OCI-LY1 (cell line): ENCODE measurements at regions not wholly inside any gene's neighbourhood (a gene's known extent, or its start where the extent isn't known, plus 50 kb on each side); places are given as distances from the start of the nearest gene placed in this dataset.
A peak's percentile ranks its signal among the peaks of the same experiment; 100 is the strongest.

Experiments
- H2AFZ ChIP-seq: fragments of 200-600 bp; sonication (generic), shearing (Covaris generic); 2 replicates; pipeline ENCODE4 v1.6.0; 2014; ENCODE audit warnings: antibody characterized with exemption, mild to moderate bottlenecking, low read length
- H3F3A ChIP-seq: fragments of 200-600 bp; sonication (generic), shearing (Covaris generic); 2 replicates; pipeline ENCODE4 v1.6.0; 2014; ENCODE audit warnings: mild to moderate bottlenecking, antibody characterized with exemption, low read length, moderate library complexity; ENCODE audit not compliant: insufficient read depth
- H3K27ac ChIP-seq: fragments of 200-600 bp; sonication (generic); 2 replicates; pipeline ENCODE4 v1.5.1; 2014; ENCODE audit warnings: low read length, mixed run types, mild to moderate bottlenecking, low read depth; ENCODE audit not compliant: poor library complexity, severe bottlenecking
- H3K27me3 ChIP-seq: fragments of 200-600 bp; sonication (generic); 2 replicates; pipeline ENCODE4 v1.6.0; 2014; ENCODE audit warnings: antibody characterized with exemption, mild to moderate bottlenecking, low read length, moderate library complexity; ENCODE audit not compliant: insufficient read depth
- H3K36me3 ChIP-seq: fragments of 200-600 bp; sonication (generic); 2 replicates; pipeline ENCODE4 v1.6.1; 2014; ENCODE audit warnings: mild to moderate bottlenecking, antibody characterized with exemption, low read length, moderate library complexity, mixed read lengths; ENCODE audit not compliant: insufficient read depth
- H3K4me1 ChIP-seq: fragments of 200-600 bp; sonication (generic); 2 replicates; pipeline ENCODE4 v1.5.1; 2014; ENCODE audit warnings: mild to moderate bottlenecking, low read length, moderate library complexity; ENCODE audit not compliant: insufficient read depth, severe bottlenecking
- H3K4me2 ChIP-seq: fragments of 200-600 bp; sonication (generic), shearing (Covaris generic); 2 replicates; pipeline ENCODE4 v1.6.1; 2014; ENCODE audit warnings: low read length
- H3K4me3 ChIP-seq: fragments of 200-600 bp; sonication (generic); 2 replicates; pipeline ENCODE4 v1.5.1; 2014; ENCODE audit warnings: low read length, low read depth, mild to moderate bottlenecking, mixed read lengths; ENCODE audit not compliant: poor library complexity, severe bottlenecking
- H3K79me2 ChIP-seq: fragments of 200-600 bp; shearing (Covaris generic); 2 replicates; pipeline ENCODE4 v1.6.1; 2016; ENCODE audit warnings: mixed run types, low read length, mixed read lengths; ENCODE audit not compliant: insufficient read depth
- H3K9ac ChIP-seq: fragments of 200-600 bp; sonication (generic), shearing (Covaris generic); 2 replicates; pipeline ENCODE4 v1.6.1; 2014; ENCODE audit warnings: mild to moderate bottlenecking, low read length, mixed read lengths
- H3K9me2 ChIP-seq: fragments of 200-600 bp; sonication (generic), shearing (Covaris generic); 2 replicates; pipeline ENCODE4 v1.6.1; 2014; ENCODE audit warnings: low read depth, mild to moderate bottlenecking, low read length, mixed read lengths
- H3K9me3 ChIP-seq: fragments of 200-600 bp; shearing (Covaris generic); 2 replicates; pipeline ENCODE4 v1.6.1; 2014; ENCODE audit warnings: low read length, mixed read lengths
- H4K20me1 ChIP-seq: fragments of 200-600 bp; sonication (generic), shearing (Covaris generic); 2 replicates; pipeline ENCODE4 v1.6.0; 2016; ENCODE audit warnings: mild to moderate bottlenecking, low read length; ENCODE audit not compliant: insufficient read depth
- EZH2 ChIP-seq: fragments of 200-600 bp; sonication (generic), shearing (Covaris generic); IDR thresholded peaks from 2 replicates; pipeline ENCODE4 v1.8.0; 2017; ENCODE audit warnings: borderline replicate concordance, mixed run types, mild to moderate bottlenecking, antibody characterized with exemption, low read length, moderate library complexity, mixed read lengths
- TF ChIP-seq, protein P1 (sequence below): fragments of 200-600 bp; sonication (generic), shearing (Covaris generic); IDR thresholded peaks from 2 replicates; pipeline ENCODE4 v1.5.1; 2017; ENCODE audit warnings: mild to moderate bottlenecking, antibody characterized with exemption, low read length, moderate library complexity, mixed read lengths

DNA sequence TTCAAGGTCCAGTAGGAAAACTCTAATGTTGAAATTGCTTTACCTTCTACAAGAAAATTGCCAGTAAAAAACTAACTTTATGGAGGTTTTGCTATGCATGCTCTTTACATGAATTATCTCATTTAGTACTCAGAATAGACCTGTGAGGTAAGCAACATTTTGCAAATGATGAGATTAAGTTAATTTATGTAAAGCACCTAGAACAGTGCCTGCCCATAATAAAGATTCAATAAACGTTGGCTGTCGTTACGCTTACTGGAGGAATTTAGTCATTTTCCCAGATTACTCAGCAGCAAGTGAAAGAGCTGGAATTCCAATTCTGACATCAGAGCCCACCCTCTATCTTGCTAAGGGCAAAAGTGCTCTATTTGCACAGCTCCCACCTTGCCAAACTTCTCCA lies 69.4 kb upstream of the ARID1B start:
- no peaks in the 10 kb centered on the region for H3K36me3 ChIP-seq
- no peak overlapping the region for H2AFZ ChIP-seq
- no peaks in the 10 kb centered on the region for H3F3A ChIP-seq
- TF ChIP-seq, protein P1, sequence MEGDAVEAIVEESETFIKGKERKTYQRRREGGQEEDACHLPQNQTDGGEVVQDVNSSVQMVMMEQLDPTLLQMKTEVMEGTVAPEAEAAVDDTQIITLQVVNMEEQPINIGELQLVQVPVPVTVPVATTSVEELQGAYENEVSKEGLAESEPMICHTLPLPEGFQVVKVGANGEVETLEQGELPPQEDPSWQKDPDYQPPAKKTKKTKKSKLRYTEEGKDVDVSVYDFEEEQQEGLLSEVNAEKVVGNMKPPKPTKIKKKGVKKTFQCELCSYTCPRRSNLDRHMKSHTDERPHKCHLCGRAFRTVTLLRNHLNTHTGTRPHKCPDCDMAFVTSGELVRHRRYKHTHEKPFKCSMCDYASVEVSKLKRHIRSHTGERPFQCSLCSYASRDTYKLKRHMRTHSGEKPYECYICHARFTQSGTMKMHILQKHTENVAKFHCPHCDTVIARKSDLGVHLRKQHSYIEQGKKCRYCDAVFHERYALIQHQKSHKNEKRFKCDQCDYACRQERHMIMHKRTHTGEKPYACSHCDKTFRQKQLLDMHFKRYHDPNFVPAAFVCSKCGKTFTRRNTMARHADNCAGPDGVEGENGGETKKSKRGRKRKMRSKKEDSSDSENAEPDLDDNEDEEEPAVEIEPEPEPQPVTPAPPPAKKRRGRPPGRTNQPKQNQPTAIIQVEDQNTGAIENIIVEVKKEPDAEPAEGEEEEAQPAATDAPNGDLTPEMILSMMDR = no peak
- TF ChIP-seq EZH2 = no peak
- no peak overlapping the region for H3K27ac ChIP-seq
- H3K27me3 ChIP-seq = no peaks in the 10 kb centered on the region
- no peaks in the 10 kb centered on the region for H3K9me3 ChIP-seq
- H3K79me2 ChIP-seq = no peaks in the 10 kb centered on the region
- no peaks in the 10 kb centered on the region for H3K9me2 ChIP-seq
- H3K4me3 ChIP-seq = no peak overlapping the region
- H3K9ac ChIP-seq = no peak overlapping the region
- H4K20me1 ChIP-seq = no peaks in the 10 kb centered on the region
- no peak overlapping the region for H3K4me2 ChIP-seq
- H3K4me1 ChIP-seq = peaks cover 13% of the 10 kb centered on the region

DNA sequence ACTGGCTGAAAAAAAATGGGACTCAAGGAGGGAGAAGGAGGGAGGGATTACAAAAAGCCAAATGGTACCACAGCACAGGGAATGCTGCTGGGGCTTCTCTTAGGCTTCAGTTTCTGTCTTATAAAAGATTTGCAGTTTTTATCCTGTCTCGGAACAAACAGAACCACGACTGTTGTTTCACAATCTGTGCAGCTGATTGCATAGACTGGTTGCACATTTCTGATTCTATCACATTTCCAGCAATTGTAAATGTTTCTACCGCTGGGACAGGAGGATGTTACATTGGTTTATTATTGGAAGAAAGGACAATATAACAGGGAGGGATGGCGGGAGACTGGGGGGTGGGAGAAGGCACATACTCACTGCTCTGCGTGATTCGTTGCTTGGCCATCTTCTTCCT lies 73.5 kb upstream of the ARID1B start:
- Histone ChIP-seq H3K36me3 (no peaks in the 10 kb centered on the region), H3K4me2 (no peak overlapping the region), H3K4me3 (no peak overlapping the region), H3F3A (no peaks in the 10 kb centered on the region), H3K27me3 (no peaks in the 10 kb centered on the region), H3K27ac (peak overlapping the region; percentile 27), H3K79me2 (no peaks in the 10 kb centered on the region), H3K4me1 (peaks cover 47% of the 10 kb centered on the region), H3K9me3 (no peaks in the 10 kb centered on the region), H4K20me1 (no peaks in the 10 kb centered on the region), H3K9ac (no peak overlapping the region), H3K9me2 (no peaks in the 10 kb centered on the region), H2AFZ (no peak overlapping the region)
- TF ChIP-seq EZH2 = no peak
- TF ChIP-seq, protein P1 = no peak

DNA sequence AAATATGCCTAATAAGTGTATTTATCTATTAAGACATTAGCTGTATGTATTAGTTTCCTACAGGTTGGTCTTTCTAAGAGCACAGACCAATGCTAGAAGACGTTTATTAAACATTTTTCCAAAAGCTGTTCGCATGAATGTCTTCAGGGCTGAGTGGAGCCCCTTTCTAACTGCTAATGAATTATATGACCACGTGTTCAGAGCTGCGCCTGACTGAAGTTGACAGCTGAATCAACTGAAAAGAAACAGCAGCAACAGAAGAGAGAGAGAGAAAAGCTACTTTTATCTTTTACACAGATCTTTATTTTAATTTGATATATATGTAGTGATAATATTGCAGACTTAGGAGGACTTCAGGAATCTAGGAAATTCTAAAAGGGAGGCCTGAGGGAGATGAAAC lies 75.2 kb upstream of the ARID1B start:
- no peak for TF ChIP-seq EZH2
- TF ChIP-seq, protein P1 = no peak
- peak overlapping the region; percentile 2 for H3K4me2 ChIP-seq
- H3K79me2 ChIP-seq = no peaks in the 10 kb centered on the region
- H3F3A ChIP-seq = no peaks in the 10 kb centered on the region
- no peaks in the 10 kb centered on the region for H3K27me3 ChIP-seq
- H4K20me1 ChIP-seq = no peaks in the 10 kb centered on the region
- no peaks in the 10 kb centered on the region for H3K9me2 ChIP-seq
- peaks cover 65% of the 10 kb centered on the region for H3K4me1 ChIP-seq
- H3K9me3 ChIP-seq = no peaks in the 10 kb centered on the region
- H3K9ac ChIP-seq = peak overlapping the region; percentile 1; the same call in 1 of the 2 replicates
- no peaks in the 10 kb centered on the region for H3K36me3 ChIP-seq
- no peak overlapping the region for H2AFZ ChIP-seq
- no peak overlapping the region for H3K4me3 ChIP-seq
- peak overlapping the region; percentile 95 for H3K27ac ChIP-seq
